ENCODE measurements at regions not wholly inside any gene's neighbourhood (a gene's known extent, or its start where the extent isn't known, plus 50 kb on each side); places are given as distances from the start of the nearest gene placed in this dataset.
A peak's percentile ranks its signal among the peaks of the same experiment; 100 is the strongest.

DNA sequence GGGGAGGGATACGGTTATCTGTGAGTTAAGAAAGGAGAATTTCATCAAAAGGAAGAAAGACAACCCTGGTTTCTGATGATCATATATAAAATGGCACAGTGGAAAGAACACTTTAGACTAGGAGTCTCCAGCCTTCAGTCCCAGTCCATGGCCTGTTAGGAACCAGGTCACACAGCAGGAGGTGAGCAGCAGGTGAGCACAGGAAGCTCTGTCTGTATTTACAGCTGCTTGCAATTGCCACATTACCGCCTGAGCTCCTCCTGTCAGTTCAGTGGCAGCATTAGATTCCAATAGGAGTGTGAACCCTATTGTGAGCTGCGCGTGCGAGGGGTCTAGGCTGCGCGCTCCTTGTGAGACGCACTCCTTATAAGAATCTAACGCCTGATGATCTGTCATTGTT lies 137.9 kb downstream of the BTG1 start:
- Histone ChIP-seq H2AFZ (ENCODE audit: low read depth, low read length) (no peak overlapping the region), H3K27me3 (ENCODE audit: insufficient read depth, low read length) (no peaks in the 10 kb centered on the region), H4K20me1 (ENCODE audit: insufficient read depth, low read length) (no peaks in the 10 kb centered on the region), H3K27ac (ENCODE audit: low read depth, low read length) (no peak overlapping the region), H3K9ac (ENCODE audit: low read length) (no peak overlapping the region), H3K79me2 (ENCODE audit: insufficient read depth, low read length) (no peaks in the 10 kb centered on the region), H3K9me3 (ENCODE audit: insufficient read depth, low read depth, low read length) (no peaks in the 10 kb centered on the region), H3K4me3 (ENCODE audit: insufficient read depth, low read depth, low read length) (no peak overlapping the region), H3K4me2 (ENCODE audit: low read length) (no peak overlapping the region), H3K4me1 (ENCODE audit: insufficient read depth, low read length) (no peaks in the 10 kb centered on the region), H3K36me3 (ENCODE audit: insufficient read depth, low read length) (no peaks in the 10 kb centered on the region)
- Mint-ChIP-seq H3K27ac (ENCODE audit: unreplicated experiment) (no peak overlapping the region), H3K27me3 (ENCODE audit: low read depth, unreplicated experiment) (no peaks in the 10 kb centered on the region), H3K4me1 (ENCODE audit: low read depth, unreplicated experiment) (peaks cover 4% of the 10 kb centered on the region), H3K9me3 (ENCODE audit: unreplicated experiment) (peaks cover 4% of the 10 kb centered on the region), H3K4me3 (ENCODE audit: unreplicated experiment) (no peak overlapping the region), H3K36me3 (ENCODE audit: low read depth, unreplicated experiment) (no peaks in the 10 kb centered on the region)
- DNase-seq (ENCODE audit: low read depth): no peak
- TF ChIP-seq, protein P1, sequence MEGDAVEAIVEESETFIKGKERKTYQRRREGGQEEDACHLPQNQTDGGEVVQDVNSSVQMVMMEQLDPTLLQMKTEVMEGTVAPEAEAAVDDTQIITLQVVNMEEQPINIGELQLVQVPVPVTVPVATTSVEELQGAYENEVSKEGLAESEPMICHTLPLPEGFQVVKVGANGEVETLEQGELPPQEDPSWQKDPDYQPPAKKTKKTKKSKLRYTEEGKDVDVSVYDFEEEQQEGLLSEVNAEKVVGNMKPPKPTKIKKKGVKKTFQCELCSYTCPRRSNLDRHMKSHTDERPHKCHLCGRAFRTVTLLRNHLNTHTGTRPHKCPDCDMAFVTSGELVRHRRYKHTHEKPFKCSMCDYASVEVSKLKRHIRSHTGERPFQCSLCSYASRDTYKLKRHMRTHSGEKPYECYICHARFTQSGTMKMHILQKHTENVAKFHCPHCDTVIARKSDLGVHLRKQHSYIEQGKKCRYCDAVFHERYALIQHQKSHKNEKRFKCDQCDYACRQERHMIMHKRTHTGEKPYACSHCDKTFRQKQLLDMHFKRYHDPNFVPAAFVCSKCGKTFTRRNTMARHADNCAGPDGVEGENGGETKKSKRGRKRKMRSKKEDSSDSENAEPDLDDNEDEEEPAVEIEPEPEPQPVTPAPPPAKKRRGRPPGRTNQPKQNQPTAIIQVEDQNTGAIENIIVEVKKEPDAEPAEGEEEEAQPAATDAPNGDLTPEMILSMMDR (IDR thresholded peaks at IDR 0.05; ENCODE audit: insufficient read depth, low read depth, low read length): no peak
- TF ChIP-seq EZH2 (IDR thresholded peaks at IDR 0.05; ENCODE audit: insufficient read depth, low read length): no peak
- no peak for FAIRE-seq

GRCh38 chr12:92003701-92004100 lies 141.9 kb downstream of the BTG1 start:
- no peak overlapping the region for H3K27ac ChIP-seq (ENCODE audit: low read depth, low read length)
- TF ChIP-seq, protein P1 (IDR thresholded peaks at IDR 0.05; ENCODE audit: insufficient read depth, low read depth, low read length): no peak
- TF ChIP-seq EZH2 (IDR thresholded peaks at IDR 0.05; ENCODE audit: insufficient read depth, low read length): no peak
- no peak for FAIRE-seq
- H3K36me3 ChIP-seq (ENCODE audit: insufficient read depth, low read length): no peaks in the 10 kb centered on the region
- no peaks in the 10 kb centered on the region for H3K27me3 Mint-ChIP-seq (ENCODE audit: low read depth, unreplicated experiment)
- peaks cover 5% of the 10 kb centered on the region for H3K4me1 ChIP-seq (ENCODE audit: insufficient read depth, low read length)
- H3K27ac Mint-ChIP-seq (ENCODE audit: unreplicated experiment): no peak overlapping the region
- no peaks in the 10 kb centered on the region for H4K20me1 ChIP-seq (ENCODE audit: insufficient read depth, low read length)
- H3K4me1 Mint-ChIP-seq (ENCODE audit: low read depth, unreplicated experiment): peaks cover 12% of the 10 kb centered on the region
- H3K4me3 Mint-ChIP-seq (ENCODE audit: unreplicated experiment): no peak overlapping the region
- no peaks in the 10 kb centered on the region for H3K9me3 ChIP-seq (ENCODE audit: insufficient read depth, low read depth, low read length)
- H3K27me3 ChIP-seq (ENCODE audit: insufficient read depth, low read length): no peaks in the 10 kb centered on the region
- H3K9ac ChIP-seq (ENCODE audit: low read length): no peak overlapping the region
- DNase-seq (ENCODE audit: low read depth): no peak
- H3K36me3 Mint-ChIP-seq (ENCODE audit: low read depth, unreplicated experiment): no peaks in the 10 kb centered on the region
- no peaks in the 10 kb centered on the region for H3K79me2 ChIP-seq (ENCODE audit: insufficient read depth, low read length)
- H3K4me3 ChIP-seq (ENCODE audit: insufficient read depth, low read depth, low read length): no peak overlapping the region
- H3K9me3 Mint-ChIP-seq (ENCODE audit: unreplicated experiment): peaks cover 4% of the 10 kb centered on the region
- H2AFZ ChIP-seq (ENCODE audit: low read depth, low read length): no peak overlapping the region
- H3K4me2 ChIP-seq (ENCODE audit: low read length): no peak overlapping the region

- no peaks in the 10 kb centered on the region for H3K79me2 ChIP-seq (ENCODE audit: insufficient read depth, low read length)
- no peaks in the 10 kb centered on the region for H3K9me3 ChIP-seq (ENCODE audit: insufficient read depth, low read depth, low read length)
- Mint-ChIP-seq H3K4me1 (ENCODE audit: low read depth, unreplicated experiment) (peaks cover 12% of the 10 kb centered on the region), H3K4me3 (ENCODE audit: unreplicated experiment) (no peak overlapping the region), H3K9me3 (ENCODE audit: unreplicated experiment) (peaks cover 4% of the 10 kb centered on the region), H3K27ac (ENCODE audit: unreplicated experiment) (no peak overlapping the region), H3K27me3 (ENCODE audit: low read depth, unreplicated experiment) (no peaks in the 10 kb centered on the region), H3K36me3 (ENCODE audit: low read depth, unreplicated experiment) (no peaks in the 10 kb centered on the region)
- TF ChIP-seq, protein P1 (IDR thresholded peaks at IDR 0.05; ENCODE audit: insufficient read depth, low read depth, low read length): no peak
- no peak for TF ChIP-seq EZH2 (IDR thresholded peaks at IDR 0.05; ENCODE audit: insufficient read depth, low read length)
- no peak overlapping the region for H3K27ac ChIP-seq (ENCODE audit: low read depth, low read length)
- H3K4me3 ChIP-seq (ENCODE audit: insufficient read depth, low read depth, low read length): no peak overlapping the region
- H3K4me1 ChIP-seq (ENCODE audit: insufficient read depth, low read length): peaks cover 5% of the 10 kb centered on the region
- H3K9ac ChIP-seq (ENCODE audit: low read length): no peak overlapping the region
- peak; percentile 8 for DNase-seq (ENCODE audit: low read depth)
- H3K36me3 ChIP-seq (ENCODE audit: insufficient read depth, low read length): no peaks in the 10 kb centered on the region
- no peaks in the 10 kb centered on the region for H3K27me3 ChIP-seq (ENCODE audit: insufficient read depth, low read length)
- H3K4me2 ChIP-seq (ENCODE audit: low read length): peak overlapping the region; percentile 19
- FAIRE-seq: peak; percentile 5
- H4K20me1 ChIP-seq (ENCODE audit: insufficient read depth, low read length): no peaks in the 10 kb centered on the region
- no peak overlapping the region for H2AFZ ChIP-seq (ENCODE audit: low read depth, low read length)
Measured at GRCh38 chr12:92002673-92003382, 142.8 kb downstream of the BTG1 start.
